GM18867 (cell line): ENCODE measurements at regions not wholly inside any gene's neighbourhood (a gene's known extent, or its start where the extent isn't known, plus 50 kb on each side); places are given as distances from the start of the nearest gene placed in this dataset.

ENCODE experiments used
- ATAC-seq: cut with Tn5 transposase; IDR thresholded peaks from one replicate; pipeline ENCODE4 v1.9.1; 2021; ENCODE audit warnings: mild to moderate bottlenecking, moderate library complexity; ENCODE audit not compliant: unreplicated experiment

GRCh38 chr2:22901471-22902179, 483.4 kb upstream of the KLHL29 start:
- ATAC-seq = no peak

- ATAC-seq = no peak
These were observed 482.8 kb upstream of the KLHL29 start for GRCh38 chr2:22902180-22902550.

- ATAC-seq = no peak
These were observed 482.3 kb upstream of the KLHL29 start for GRCh38 chr2:22902662-22903165.

- no peak for ATAC-seq
These were observed 481.4 kb upstream of the KLHL29 start for GRCh38 chr2:22903616-22904015.

- ATAC-seq = peak; percentile 70
These were observed 480.8 kb upstream of the KLHL29 start for GRCh38 chr2:22904126-22904684.

- ATAC-seq = no peak
These were observed 477.6 kb upstream of the KLHL29 start for GRCh38 chr2:22907330-22907729.

- ATAC-seq = no peak
These were observed 472.6 kb upstream of the KLHL29 start for GRCh38 chr2:22912398-22912797.

GRCh38 chr2:22929998-22930397, 455.0 kb upstream of the KLHL29 start:
- ATAC-seq = no peak

- ATAC-seq = no peak
These were observed 454.2 kb upstream of the KLHL29 start for GRCh38 chr2:22930781-22931180.

- ATAC-seq = no peak
These were observed 452.7 kb upstream of the KLHL29 start for GRCh38 chr2:22932288-22932687.

- no peak for ATAC-seq
These were observed 450.2 kb upstream of the KLHL29 start for GRCh38 chr2:22934747-22935146.

GRCh38 chr2:22942441-22942840, 442.5 kb upstream of the KLHL29 start:
- no peak for ATAC-seq

- ATAC-seq = no peak
These were observed 440.8 kb upstream of the KLHL29 start for GRCh38 chr2:22944143-22944542.

- ATAC-seq = no peak
These were observed 438.4 kb upstream of the KLHL29 start for GRCh38 chr2:22946553-22946952.

GRCh38 chr2:22947741-22948140, 437.2 kb upstream of the KLHL29 start:
- no peak for ATAC-seq

GRCh38 chr2:22950431-22950830, 434.5 kb upstream of the KLHL29 start:
- no peak for ATAC-seq

- ATAC-seq = no peak
These were observed 432.2 kb upstream of the KLHL29 start for GRCh38 chr2:22952656-22953225.

GRCh38 chr2:22957446-22957845, 427.5 kb upstream of the KLHL29 start:
- ATAC-seq = no peak

GRCh38 chr2:22958308-22958707, 426.7 kb upstream of the KLHL29 start:
- ATAC-seq = no peak

- no peak for ATAC-seq
These were observed 417.2 kb upstream of the KLHL29 start for GRCh38 chr2:22967756-22968155.

- ATAC-seq = no peak
These were observed 414.5 kb upstream of the KLHL29 start for GRCh38 chr2:22970284-22970975.

GRCh38 chr2:22970991-22971390, 414.0 kb upstream of the KLHL29 start:
- ATAC-seq = no peak
